ENCODE measurements at regions not wholly inside any gene's neighbourhood (a gene's known extent, or its start where the extent isn't known, plus 50 kb on each side); places are given as distances from the start of the nearest gene placed in this dataset.
"Not testable (repeated sequence)": the region's sequence is repeated elsewhere in the genome, so short reads cannot be mapped to it uniquely, and the experiment has no call there.

DNA sequence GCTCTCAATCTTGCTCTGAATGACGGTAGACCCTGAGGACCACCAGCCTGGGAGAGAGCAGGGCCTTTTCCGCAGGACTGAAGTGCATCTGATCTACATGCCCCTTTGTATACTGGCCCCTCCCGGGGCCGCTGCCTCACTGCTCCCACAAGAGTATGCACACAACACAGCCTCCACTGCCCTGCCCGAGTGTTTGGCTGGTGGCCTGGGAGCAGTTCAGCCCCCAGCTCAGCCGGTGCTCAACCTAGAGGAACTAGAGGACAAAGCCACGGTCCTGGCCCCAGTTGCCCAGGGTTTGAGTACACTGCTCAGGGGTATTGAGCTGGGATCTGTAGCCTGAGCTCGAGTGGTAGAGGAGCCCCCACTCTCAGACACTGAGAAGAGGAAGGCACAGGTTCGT is 118.9 kb upstream of the CAB39 start:
- DNase-seq (ENCODE audit: low spot score) = no peak

- DNase-seq (ENCODE audit: low spot score) = no peak
These were observed 118.3 kb upstream of the CAB39 start for GRCh38 chr2:230594286-230594840.

GRCh38 chr2:230599853-230600252 is 112.8 kb upstream of the CAB39 start:
- no peak for DNase-seq (ENCODE audit: low spot score)

- peak; percentile 27 for DNase-seq (ENCODE audit: low spot score)
These were observed 112.4 kb upstream of the CAB39 start for GRCh38 chr2:230600285-230600684.

- DNase-seq (ENCODE audit: low spot score) = no peak
These were observed 111.8 kb upstream of the CAB39 start for GRCh38 chr2:230600881-230601280.

GRCh38 chr2:230601510-230601909 is 111.1 kb upstream of the CAB39 start:
- no peak for DNase-seq (ENCODE audit: low spot score)

DNA sequence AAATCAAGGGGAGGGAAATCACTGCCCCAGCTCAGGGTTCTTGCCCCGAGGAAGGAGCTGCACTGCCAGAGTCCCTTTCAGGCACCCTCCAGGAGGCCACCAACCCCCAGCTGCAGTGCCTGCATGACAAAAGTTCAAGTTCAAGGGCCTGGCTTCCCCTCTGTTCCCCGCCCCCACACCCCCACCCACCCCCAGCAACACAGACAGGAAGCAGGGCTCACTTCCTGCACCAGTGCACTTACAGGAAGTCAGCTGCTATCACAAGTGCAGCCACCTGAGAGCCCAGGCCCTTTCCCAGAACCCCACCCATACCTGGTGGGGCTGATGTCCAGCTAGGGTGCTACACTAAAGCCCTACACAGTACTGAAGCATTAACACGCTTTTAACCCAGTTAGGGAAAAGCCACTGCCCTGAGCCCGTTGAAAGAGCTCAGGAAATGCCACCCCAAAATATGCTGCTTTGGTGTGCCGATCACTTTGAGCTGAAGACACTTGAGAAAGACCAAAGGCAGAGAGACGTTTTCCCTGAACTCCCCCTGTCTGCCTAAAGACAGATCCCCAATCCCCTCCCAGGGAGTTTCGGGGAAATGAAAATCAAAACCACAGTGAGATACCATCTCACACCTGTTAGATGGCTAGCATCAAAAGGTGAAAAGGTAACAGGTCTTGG is 109.9 kb upstream of the CAB39 start:
- DNase-seq (ENCODE audit: low spot score) = peak; percentile 63

GRCh38 chr2:230603317-230603716 is 109.3 kb upstream of the CAB39 start:
- not testable (repeated sequence) for DNase-seq (ENCODE audit: low spot score)

GRCh38 chr2:230604158-230604557 is 108.5 kb upstream of the CAB39 start:
- not testable (repeated sequence) for DNase-seq (ENCODE audit: low spot score)

- no peak for DNase-seq (ENCODE audit: low spot score)
These were observed 98.6 kb upstream of the CAB39 start for GRCh38 chr2:230614040-230614439.

DNA sequence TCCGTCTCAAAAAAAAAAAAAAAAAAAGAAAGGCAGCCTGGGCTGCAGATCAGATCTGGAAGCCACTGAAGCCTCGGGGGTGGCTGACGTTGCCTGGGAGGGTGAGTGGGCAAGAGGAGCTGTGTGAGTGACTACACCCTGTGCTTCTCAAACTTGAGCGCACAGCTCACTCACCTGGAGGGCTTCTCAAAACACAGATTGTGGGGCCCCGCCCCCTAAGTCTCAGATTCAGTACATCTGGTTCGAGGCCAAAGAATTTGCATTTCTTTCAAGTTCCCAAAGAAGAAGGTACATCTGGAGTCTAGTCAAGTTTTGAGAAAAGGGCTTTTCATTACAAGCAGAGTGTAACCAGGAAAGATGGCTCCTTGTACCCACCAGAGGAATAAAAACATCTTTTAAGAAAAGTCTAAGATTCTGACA is 97.7 kb upstream of the CAB39 start:
- DNase-seq (ENCODE audit: low spot score) = no peak

- not testable (repeated sequence) for DNase-seq (ENCODE audit: low spot score)
These were observed 95.4 kb upstream of the CAB39 start for GRCh38 chr2:230617256-230617706.

DNA sequence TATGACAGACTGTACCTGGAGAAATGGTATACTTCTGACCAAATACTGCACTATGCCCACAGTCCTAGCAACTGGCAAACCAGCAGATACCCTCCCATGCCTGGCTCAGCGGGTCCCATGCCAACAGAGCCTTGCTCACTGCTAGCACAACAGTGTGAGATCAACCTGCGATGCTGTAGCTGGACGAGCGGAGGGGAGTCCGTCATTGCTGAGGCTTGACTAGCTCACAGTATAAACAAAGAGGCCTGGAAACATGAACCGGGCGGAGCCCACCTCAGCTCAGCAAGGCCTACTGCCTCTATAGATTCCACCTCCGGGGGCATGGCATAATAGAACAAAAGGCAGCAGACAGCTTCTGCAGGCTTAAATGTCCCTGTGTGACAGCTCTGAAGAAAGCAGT is 93.2 kb upstream of the CAB39 start:
- no peak for DNase-seq (ENCODE audit: low spot score)

GRCh38 chr2:230625220-230625619 is 87.4 kb upstream of the CAB39 start:
- not testable (repeated sequence) for DNase-seq (ENCODE audit: low spot score)

GRCh38 chr2:230627091-230627490 is 85.6 kb upstream of the CAB39 start:
- not testable (repeated sequence) for DNase-seq (ENCODE audit: low spot score)

DNA sequence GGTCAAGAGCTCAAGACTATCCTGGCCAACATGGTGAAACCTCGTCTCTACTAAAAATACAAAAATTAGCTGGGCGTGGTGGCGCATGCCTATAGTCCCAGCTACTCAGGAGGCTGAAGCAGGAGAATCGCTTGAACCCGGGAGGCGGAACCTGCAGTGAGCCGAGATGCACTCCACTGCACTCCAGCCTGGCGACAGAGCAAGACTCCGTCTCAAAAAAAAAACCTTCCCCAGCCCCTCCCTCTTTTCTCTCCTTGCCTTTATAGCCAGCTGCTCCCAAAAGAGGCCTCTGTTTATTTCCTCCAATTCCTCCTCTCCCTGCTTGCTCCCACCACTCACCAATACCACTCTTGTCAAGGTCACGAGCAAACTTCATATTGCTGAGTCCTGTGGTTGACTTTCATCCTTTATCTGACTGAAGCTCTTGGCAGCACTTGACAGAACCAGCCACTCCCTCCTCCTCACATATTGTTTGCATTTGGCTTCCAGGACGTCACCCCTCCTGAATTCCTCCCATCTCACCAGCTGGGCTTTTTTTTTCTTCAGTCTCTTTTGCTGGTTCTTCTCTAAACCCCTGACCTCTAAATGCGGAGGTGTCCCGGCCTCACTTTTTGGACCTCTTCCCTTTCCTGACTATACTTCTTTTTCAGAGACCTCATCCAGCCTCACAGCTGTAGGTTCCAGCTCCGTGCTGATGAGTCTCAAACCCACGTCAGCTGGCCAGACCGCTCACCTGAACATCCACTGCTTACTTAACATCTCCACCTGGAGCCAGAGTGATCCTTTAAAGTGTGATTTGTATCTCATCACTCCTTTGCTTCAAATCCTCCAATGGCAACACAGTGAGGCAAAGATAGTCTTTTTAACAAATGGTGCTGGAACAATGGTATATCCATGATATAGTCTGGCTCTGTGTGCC is 84.6 kb upstream of the CAB39 start:
- no peak for DNase-seq (ENCODE audit: low spot score)

DNA sequence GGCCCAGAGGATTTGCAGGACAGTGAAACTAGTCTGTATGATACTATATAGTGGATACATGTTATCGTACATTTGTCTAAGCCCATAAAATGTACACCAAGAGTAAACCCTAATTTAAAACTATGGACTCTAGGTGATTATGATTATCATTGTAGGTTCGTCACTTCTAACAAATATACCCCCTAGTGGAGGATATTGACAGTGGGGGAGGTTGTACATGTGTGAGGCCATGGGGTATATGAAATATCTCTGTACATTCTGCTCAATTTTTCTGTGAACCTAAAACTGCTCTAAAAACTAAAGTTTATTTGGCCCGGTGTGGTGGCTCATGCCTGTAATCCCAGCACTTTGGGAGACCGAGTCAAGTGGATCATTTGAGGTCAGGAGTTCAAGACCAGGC is 81.2 kb upstream of the CAB39 start:
- no peak for DNase-seq (ENCODE audit: low spot score)

GRCh38 chr2:230634146-230634545 is 78.5 kb upstream of the CAB39 start:
- no peak for DNase-seq (ENCODE audit: low spot score)

DNA sequence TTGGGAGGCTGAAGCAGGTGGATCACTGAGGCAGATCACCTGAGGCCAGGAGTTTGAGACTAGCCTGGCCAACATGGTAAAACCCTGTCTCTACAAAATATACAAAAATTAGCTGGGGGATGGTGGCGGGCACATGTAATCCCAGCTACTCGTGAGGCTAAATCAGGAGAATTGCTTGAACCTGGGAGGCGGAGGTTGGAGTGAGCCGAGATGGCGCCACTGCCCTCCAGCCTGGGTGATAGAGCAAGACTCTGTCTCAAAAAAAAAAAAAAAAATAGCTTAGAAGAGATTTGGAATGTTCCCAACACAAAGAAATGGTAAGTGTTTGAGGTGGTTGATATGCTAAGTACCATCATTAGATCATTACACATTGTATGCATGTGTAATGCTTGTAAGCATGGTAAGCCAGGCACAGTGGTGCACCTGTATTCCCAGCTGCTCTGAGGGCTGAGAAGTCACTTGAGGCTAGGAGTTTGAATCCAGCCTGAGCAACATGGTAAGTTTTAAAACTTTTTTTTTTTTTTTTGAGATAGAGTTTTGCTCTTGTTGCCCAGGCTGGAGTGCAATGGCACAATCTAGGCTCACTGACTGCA is 77.8 kb upstream of the CAB39 start:
- not testable (repeated sequence) for DNase-seq (ENCODE audit: low spot score)

DNA sequence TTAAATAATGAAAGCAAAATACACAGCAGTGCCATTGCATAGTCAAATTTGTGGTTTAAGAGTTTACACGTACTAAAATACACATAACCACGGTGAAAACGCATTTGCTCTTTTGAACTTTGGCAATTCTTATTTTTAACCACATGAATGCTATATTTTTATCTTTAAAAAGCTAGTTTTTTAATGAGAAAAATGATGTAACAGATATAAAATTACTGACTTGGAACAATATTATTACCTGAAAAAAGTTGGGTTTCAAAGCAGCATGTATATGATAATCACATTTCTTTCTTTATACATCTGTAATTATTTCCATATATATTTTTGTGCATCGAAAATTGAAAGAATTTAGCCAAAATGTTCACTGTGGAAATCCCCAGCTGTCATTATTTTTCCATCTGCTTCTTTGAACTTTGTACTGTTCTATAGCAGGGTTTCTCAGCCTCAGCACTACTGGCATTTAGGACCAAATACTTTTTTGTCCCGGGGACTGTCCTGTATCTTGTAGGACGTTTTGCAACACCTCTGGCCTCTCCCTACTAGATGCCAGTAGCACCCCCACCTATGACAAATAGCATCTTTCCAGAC is 75.9 kb upstream of the CAB39 start:
- DNase-seq (ENCODE audit: low spot score) = no peak

- not testable (repeated sequence) for DNase-seq (ENCODE audit: low spot score)
These were observed 75.2 kb upstream of the CAB39 start for GRCh38 chr2:230637486-230637885.

DNA sequence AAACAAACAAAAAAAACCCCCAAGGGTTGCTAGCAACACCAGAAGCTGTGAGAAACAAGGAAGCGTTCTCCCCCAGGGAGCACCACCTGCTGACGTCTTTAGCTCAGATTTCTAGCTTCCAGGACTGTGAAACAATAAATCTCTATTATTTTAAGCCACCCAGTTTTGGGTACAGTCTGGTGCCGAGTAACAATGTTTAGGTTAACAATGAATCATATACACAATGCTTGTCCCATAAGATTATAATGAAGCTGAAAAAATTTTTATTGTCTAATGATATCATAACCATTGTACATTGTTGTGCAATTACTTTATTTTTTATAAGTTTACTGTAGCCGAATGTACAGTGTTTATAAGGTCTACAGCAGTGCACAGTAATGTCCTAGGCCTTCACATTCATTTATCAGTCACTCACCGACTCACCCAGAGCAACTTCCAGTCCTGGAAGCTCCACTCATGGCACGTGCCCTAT is 72.1 kb upstream of the CAB39 start:
- DNase-seq (ENCODE audit: low spot score) = no peak
